MM.1S (cell line): ENCODE measurements at regions not wholly inside any gene's neighbourhood (a gene's known extent, or its start where the extent isn't known, plus 50 kb on each side); places are given as distances from the start of the nearest gene placed in this dataset.

ENCODE experiments used
- EZH2phosphoT487 ChIP-seq: fragments of 300-600 bp; sonication (generic); IDR thresholded peaks from 2 replicates; pipeline ENCODE4 v1.6.1; 2018; ENCODE audit warnings: antibody characterized with exemption, low read length
- TF ChIP-seq, protein P1 (sequence below): fragments of 300-600 bp; sonication (generic); IDR thresholded peaks from 2 replicates; pipeline ENCODE4 v1.5.1; 2016; ENCODE audit warnings: antibody characterized with exemption, low read length, mixed read lengths

- TF ChIP-seq, protein P1, sequence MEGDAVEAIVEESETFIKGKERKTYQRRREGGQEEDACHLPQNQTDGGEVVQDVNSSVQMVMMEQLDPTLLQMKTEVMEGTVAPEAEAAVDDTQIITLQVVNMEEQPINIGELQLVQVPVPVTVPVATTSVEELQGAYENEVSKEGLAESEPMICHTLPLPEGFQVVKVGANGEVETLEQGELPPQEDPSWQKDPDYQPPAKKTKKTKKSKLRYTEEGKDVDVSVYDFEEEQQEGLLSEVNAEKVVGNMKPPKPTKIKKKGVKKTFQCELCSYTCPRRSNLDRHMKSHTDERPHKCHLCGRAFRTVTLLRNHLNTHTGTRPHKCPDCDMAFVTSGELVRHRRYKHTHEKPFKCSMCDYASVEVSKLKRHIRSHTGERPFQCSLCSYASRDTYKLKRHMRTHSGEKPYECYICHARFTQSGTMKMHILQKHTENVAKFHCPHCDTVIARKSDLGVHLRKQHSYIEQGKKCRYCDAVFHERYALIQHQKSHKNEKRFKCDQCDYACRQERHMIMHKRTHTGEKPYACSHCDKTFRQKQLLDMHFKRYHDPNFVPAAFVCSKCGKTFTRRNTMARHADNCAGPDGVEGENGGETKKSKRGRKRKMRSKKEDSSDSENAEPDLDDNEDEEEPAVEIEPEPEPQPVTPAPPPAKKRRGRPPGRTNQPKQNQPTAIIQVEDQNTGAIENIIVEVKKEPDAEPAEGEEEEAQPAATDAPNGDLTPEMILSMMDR, result no peak
- TF ChIP-seq EZH2phosphoT487, result no peak
These were observed 288.0 kb upstream of the SFRP2 start for GRCh38 chr4:154076921-154077320.
